H1 (cell line): ENCODE measurements at regions not wholly inside any gene's neighbourhood (a gene's known extent, or its start where the extent isn't known, plus 50 kb on each side); places are given as distances from the start of the nearest gene placed in this dataset.

ENCODE experiments used
- CTCF ChIA-PET: fragments of 300-600 bp; sonication (Branson Sonifier 250); formaldehyde crosslinking; loops from one replicate; lab custom pipeline; 2021; ENCODE audit not compliant: partially characterized antibody; lab: Charles Lee
- POLR2A ChIA-PET: fragments of 300-600 bp; sonication (Branson Sonifier 250); formaldehyde crosslinking; loops from one replicate; lab custom pipeline; 2021; ENCODE audit warnings: inconsistent platforms; ENCODE audit not compliant: partially characterized antibody; lab: Charles Lee
- DNase-seq, 2 experiments: peaks; one replicate each; pipeline versions ENCODE4 v3.0.0 to v3.0.0-alpha.2; 2010 to 2022; ENCODE audit warnings: low spot score in 2 of 2, low read depth in 1 of 2, mixed read lengths in 1 of 2
- FAIRE-seq: peaks from 2 replicates; lab custom pipeline; 2011; peaks lifted over from hg19 to GRCh38; lab: Jason Lieb, UNC
- H2AFZ ChIP-seq: 2 replicates; pipeline ENCODE4 v1.8.1; 2012; ENCODE audit warnings: low read length, inconsistent platforms
- H2AK5ac ChIP-seq: 2 replicates; pipeline ENCODE4 v1.6.1; 2013; ENCODE audit warnings: low read depth, low read length
- H2BK120ac ChIP-seq: replicated peaks from 2 replicates; pipeline ENCODE3; 2013; ENCODE audit warnings: low read depth, low read length, inconsistent platforms
- H2BK12ac ChIP-seq: 2 replicates; pipeline ENCODE4 v1.6.1; 2013; ENCODE audit warnings: low read depth, low read length
- H2BK15ac ChIP-seq: 2 replicates; pipeline ENCODE4 v1.6.1; 2013; ENCODE audit warnings: low read length
- H2BK20ac ChIP-seq: 2 replicates; pipeline ENCODE4 v1.6.1; 2013; ENCODE audit warnings: low read length
- H2BK5ac ChIP-seq: 2 replicates; pipeline ENCODE4 v1.6.1; 2013; ENCODE audit warnings: low read depth, low read length
- H3K14ac ChIP-seq: 2 replicates; pipeline ENCODE4 v1.6.1; 2013; ENCODE audit warnings: inconsistent platforms; ENCODE audit not compliant: insufficient read length
- H3K18ac ChIP-seq: 2 replicates; pipeline ENCODE4 v1.6.1; 2013; ENCODE audit warnings: low read length; ENCODE audit errors: extremely low read depth
- H3K23ac ChIP-seq: 2 replicates; pipeline ENCODE4 v1.6.1; 2013; ENCODE audit warnings: inconsistent platforms; ENCODE audit not compliant: insufficient read length
- H3K23me2 ChIP-seq: 2 replicates; pipeline ENCODE4 v1.6.1; 2013; ENCODE audit warnings: low read depth, low read length
- H3K27ac ChIP-seq: 2 replicates; pipeline ENCODE4 v1.6.1; 2011; ENCODE audit warnings: low read depth, low read length, inconsistent platforms
- H3K27me3 ChIP-seq, 4 experiments: replicated peaks in 1 of 4; 1 replicate in 1 of 4; 2 replicates in 3 of 4; pipeline versions ENCODE4 v1.6.1 to v1.8.1; 2011 to 2013; ENCODE audit warnings: low read length in 3 of 4, mild to moderate bottlenecking in 3 of 4, inconsistent platforms in 2 of 4, mixed read lengths in 2 of 4, moderate library complexity in 1 of 4; ENCODE audit not compliant: control insufficient read depth in 3 of 4, insufficient read depth in 3 of 4; ENCODE audit errors: extremely low read depth in 1 of 4
- H3K36me3 ChIP-seq, 4 experiments: 2 replicates each; pipeline versions ENCODE4 v1.6.1 to v1.8.1; 2011 to 2013; ENCODE audit warnings: mild to moderate bottlenecking in 4 of 4, low read length in 3 of 4, moderate library complexity in 2 of 4, control low read depth in 1 of 4, inconsistent platforms in 1 of 4; ENCODE audit not compliant: insufficient read depth in 4 of 4, control insufficient read depth in 2 of 4
- H3K4ac ChIP-seq: replicated peaks from 2 replicates; pipeline ENCODE3; 2013; ENCODE audit warnings: low read length, low read depth, mixed read lengths, inconsistent platforms; ENCODE audit not compliant: insufficient read length
- H3K4me1 ChIP-seq, 4 experiments: replicated peaks in 1 of 4; 1 replicate in 1 of 4; 2 replicates in 3 of 4; pipeline versions ENCODE4 v1.6.1 to v1.8.1; 2011 to 2013; ENCODE audit warnings: low read length in 3 of 4, inconsistent platforms in 2 of 4, mixed read lengths in 1 of 4; ENCODE audit not compliant: insufficient read depth in 4 of 4, control insufficient read depth in 3 of 4
- H3K4me2 ChIP-seq, 2 experiments: 2 replicates each; pipeline versions ENCODE4 v1.6.1 to v1.8.1; 2011 to 2013; ENCODE audit warnings: low read depth in 2 of 2, low read length in 2 of 2, control low read depth in 1 of 2, inconsistent platforms in 1 of 2, mild to moderate bottlenecking in 1 of 2; ENCODE audit not compliant: insufficient read depth in 1 of 2
- H3K4me3 ChIP-seq, 4 experiments: fragments of 200-600, 300-600 bp in 1 of 4; sonication (generic), shearing (Covaris generic), sonication (Bioruptor Twin) in 1 of 4; 2 replicates each; pipeline versions ENCODE4 v1.5.1 to v1.8.1; 2011 to 2016; ENCODE audit warnings: low read length in 4 of 4, low read depth in 3 of 4, control low read depth in 2 of 4, inconsistent platforms in 2 of 4, mild to moderate bottlenecking in 2 of 4, mixed read lengths in 1 of 4, moderate library complexity in 1 of 4; ENCODE audit not compliant: insufficient read depth in 2 of 4; ENCODE audit errors: extremely low read depth in 1 of 4
- H3K56ac ChIP-seq: replicated peaks from 2 replicates; pipeline ENCODE3; 2013; ENCODE audit warnings: low read depth, mild to moderate bottlenecking, mixed read lengths, low read length, inconsistent platforms; ENCODE audit not compliant: insufficient read length
- H3K79me1 ChIP-seq: 2 replicates; pipeline ENCODE4 v1.6.1; 2013; ENCODE audit warnings: low read depth, low read length, control low read depth
- H3K79me2 ChIP-seq, 2 experiments: 2 replicates each; pipeline versions ENCODE4 v1.6.1 to v1.8.1; 2012 to 2013; ENCODE audit warnings: low read length in 2 of 2, mild to moderate bottlenecking in 2 of 2, inconsistent platforms in 1 of 2; ENCODE audit not compliant: insufficient read depth in 2 of 2, control insufficient read depth in 1 of 2
- H3K9ac ChIP-seq, 4 experiments: replicated peaks in 1 of 4; 1 replicate in 1 of 4; 2 replicates in 3 of 4; pipeline versions ENCODE4 v1.6.1 to v1.8.1; 2011 to 2013; ENCODE audit warnings: low read depth in 3 of 4, low read length in 3 of 4, control low read depth in 2 of 4, mild to moderate bottlenecking in 2 of 4, moderate library complexity in 2 of 4, inconsistent platforms in 1 of 4; ENCODE audit errors: extremely low read depth in 1 of 4
- H3K9me3 ChIP-seq, 2 experiments: 2 replicates each; pipeline versions ENCODE4 v1.6.1 to v1.8.1; 2012 to 2013; ENCODE audit warnings: mild to moderate bottlenecking in 2 of 2, moderate library complexity in 2 of 2, control low read depth in 1 of 2, inconsistent platforms in 1 of 2, low read depth in 1 of 2, low read length in 1 of 2, mixed read lengths in 1 of 2; ENCODE audit not compliant: insufficient read depth in 2 of 2
- H4K20me1 ChIP-seq, 2 experiments: replicated peaks in 1 of 2; 2 replicates each; pipeline versions ENCODE3 to v1.8.1; 2011 to 2013; ENCODE audit warnings: inconsistent platforms in 2 of 2, low read length in 2 of 2, mild to moderate bottlenecking in 1 of 2; ENCODE audit not compliant: insufficient read depth in 2 of 2, control insufficient read depth in 1 of 2
- H4K5ac ChIP-seq: 2 replicates; pipeline ENCODE4 v1.6.1; 2013; ENCODE audit warnings: low read length, low read depth, mixed read lengths, inconsistent platforms; ENCODE audit not compliant: insufficient read length
- H4K8ac ChIP-seq: 2 replicates; pipeline ENCODE4 v1.8.0; 2013; ENCODE audit warnings: mild to moderate bottlenecking, moderate library complexity, low read length, inconsistent platforms; ENCODE audit not compliant: insufficient read depth; ENCODE audit errors: extremely low read depth
- H4K91ac ChIP-seq: replicated peaks from 2 replicates; pipeline ENCODE3; 2013; ENCODE audit warnings: low read length, mixed read lengths, inconsistent platforms; ENCODE audit not compliant: insufficient read length
- ATF2 ChIP-seq: IDR thresholded peaks from 2 replicates; pipeline ENCODE4 v1.6.1; 2012; ENCODE audit warnings: low read length, inconsistent platforms
- CHD1 ChIP-seq: IDR thresholded peaks from 2 replicates; pipeline ENCODE4 v1.6.1; 2012; ENCODE audit warnings: low read depth, low read length, improper control_type of control experiment
- CREB1 ChIP-seq: IDR thresholded peaks from 2 replicates; pipeline ENCODE4 v1.6.1; 2012; ENCODE audit warnings: inconsistent platforms
- FOSL1 ChIP-seq: IDR thresholded peaks from 2 replicates; pipeline ENCODE4 v1.6.1; 2011; ENCODE audit warnings: mild to moderate bottlenecking, low read depth, low read length, moderate library complexity; ENCODE audit not compliant: insufficient read depth
- GTF2F1 ChIP-seq: IDR thresholded peaks from 2 replicates; pipeline ENCODE4 v1.6.1; 2012; ENCODE audit warnings: low read depth, low read length, improper control_type of control experiment, borderline replicate concordance
- JUND ChIP-seq: IDR thresholded peaks from 2 replicates; pipeline ENCODE4 v1.6.1; 2011; ENCODE audit warnings: mild to moderate bottlenecking, improper control_type of control experiment, low read length
- NANOG ChIP-seq: IDR thresholded peaks from 2 replicates; pipeline ENCODE4 v1.6.1; 2011; ENCODE audit warnings: low read length, low read depth, mild to moderate bottlenecking, inconsistent platforms; ENCODE audit not compliant: insufficient read depth, poor library complexity, severe bottlenecking
- RNF2 ChIP-seq: fragments of 200-900, 300-1000 bp; sonication (generic); IDR thresholded peaks from 2 replicates; pipeline ENCODE4 v1.7.1; 2016; ENCODE audit warnings: borderline replicate concordance, low read depth, mild to moderate bottlenecking, antibody characterized with exemption, low read length; ENCODE audit not compliant: poor library complexity, severe bottlenecking; ENCODE audit errors: missing control alignments
- SIRT6 ChIP-seq: IDR thresholded peaks from one replicate; pipeline ENCODE4 v1.7.1; 2012; ENCODE audit warnings: low read length, inconsistent platforms
- TAF1 ChIP-seq: IDR thresholded peaks from 2 replicates; pipeline ENCODE4 v1.6.1; 2011; ENCODE audit warnings: mild to moderate bottlenecking, low read depth, low read length
- WGBS, 2 experiments: shearing (Covaris generic) in 1 of 2; methylation state at CpG; one replicate each; pipeline versions ENCODE4 v1.1.6 to v1.1.7; 2013 to 2015; ENCODE audit warnings: low lambda C conversion rate in 2 of 2, mixed read lengths in 2 of 2, inconsistent platforms in 1 of 2, low coverage in 1 of 2, missing lambda C conversion rate in 1 of 2; ENCODE audit not compliant: insufficient replicate concordance in 2 of 2, insufficient coverage in 1 of 2, insufficient read length in 1 of 2; ENCODE audit errors: extremely low coverage in 1 of 2, missing lambda C conversion rate in 1 of 2; 5-methylcytosine and 5-hydroxymethylcytosine counted together

GRCh38 chr7:156124356-156124755 is 312.1 kb upstream of the SHH start:
- H3K14ac ChIP-seq, result no peak overlapping the region
- DNase-seq (no peak), FAIRE-seq (no peak)
- POLR2A ChIA-PET, result no interaction called here
- no peak overlapping the region for H2BK5ac ChIP-seq
- no peak overlapping the region for H3K4ac ChIP-seq
- H2BK12ac ChIP-seq, result no peak overlapping the region
- no peak overlapping the region for H4K91ac ChIP-seq
- H4K8ac ChIP-seq, result no peak overlapping the region
- 87% methylated on average over 10 of the region's 18 CpGs; no CpG with 5 or more reads in 1 of the 2 experiments for WGBS, 2 experiments
- H3K23ac ChIP-seq, result no peak overlapping the region
- no peak overlapping the region for H2BK20ac ChIP-seq
- no peaks in the 10 kb centered on the region for H3K79me1 ChIP-seq
- H4K20me1 ChIP-seq, result no peaks in the 10 kb centered on the region
- no peaks in the 10 kb centered on the region for H3K27me3 ChIP-seq
- TF ChIP-seq ATF2, result no peak
- TF ChIP-seq FOSL1, result no peak
- TF ChIP-seq TAF1, result no peak
- no peak for TF ChIP-seq RNF2
- TF ChIP-seq GTF2F1, result no peak
- TF ChIP-seq SIRT6, result no peak
- no peak for TF ChIP-seq NANOG
- no peak for TF ChIP-seq JUND
- no peak for TF ChIP-seq CREB1
- TF ChIP-seq CHD1, result no peak
- H2AK5ac ChIP-seq, result no peak overlapping the region
- no peak overlapping the region for H3K56ac ChIP-seq
- no peak overlapping the region for H2BK120ac ChIP-seq
- no peaks in the 10 kb centered on the region for H3K36me3 ChIP-seq
- CTCF ChIA-PET, result no interaction called here
- no peak overlapping the region for H2AFZ ChIP-seq
- H3K18ac ChIP-seq, result no peak overlapping the region
- H3K4me2 ChIP-seq, result no peak overlapping the region
- H4K5ac ChIP-seq, result no peak overlapping the region
- H3K23me2 ChIP-seq, result no peaks in the 10 kb centered on the region
- no peak overlapping the region for H3K27ac ChIP-seq
- no peak overlapping the region for H2BK15ac ChIP-seq
- no peak overlapping the region for H3K4me3 ChIP-seq
- no peaks in the 10 kb centered on the region; a peak in 1 of 7 replicates for H3K4me1 ChIP-seq
- H3K79me2 ChIP-seq, result no peaks in the 10 kb centered on the region
- H3K9ac ChIP-seq, result no peak overlapping the region
- H3K9me3 ChIP-seq, result no peaks in the 10 kb centered on the region
